IMR-90 (cell line): ENCODE measurements at regions not wholly inside any gene's neighbourhood (a gene's known extent, or its start where the extent isn't known, plus 50 kb on each side); places are given as distances from the start of the nearest gene placed in this dataset.

ENCODE experiments used
- ATAC-seq: fragments of 200-7000 bp; cut with Tn5 transposase; 2 replicates; pipeline ENCODE4 v1.9.1; 2020; ENCODE audit warnings: low read depth, mild to moderate bottlenecking, moderate library complexity
- BruUV-seq: library from RNA; stranded (reverse); fragments of 400-500 nt; replicated peaks from 2 replicates; lab custom pipeline; 2021; lab: Mats Ljungman, UMichigan
- CTCF ChIA-PET: fragments of 300-600 bp; formaldehyde crosslinking; extraction: SDS; loops from one replicate; lab custom pipeline; 2021; ENCODE audit warnings: antibody characterized with exemption; lab: Yijun Ruan, JAX
- POLR2A ChIA-PET: fragments of 300-600 bp; sonication (Branson Sonifier 250); formaldehyde crosslinking; loops from one replicate; lab custom pipeline; 2022; ENCODE audit warnings: antibody characterized with exemption; ENCODE audit not compliant: unreplicated experiment; lab: Charles Lee
- DNase-seq: peaks from one replicate; pipeline ENCODE4 v3.0.0; 2013
- H2AFZ ChIP-seq: replicated peaks from 2 replicates; pipeline ENCODE3; 2013; ENCODE audit warnings: low read length, mild to moderate bottlenecking; ENCODE audit not compliant: poor library complexity
- H2AK5ac ChIP-seq: 2 replicates; pipeline ENCODE4 v1.6.1; 2013; ENCODE audit warnings: low read depth, low read length, inconsistent platforms
- H2AK9ac ChIP-seq: replicated peaks from 2 replicates; pipeline ENCODE3; 2013; ENCODE audit warnings: mild to moderate bottlenecking, low read depth, low read length, moderate library complexity; ENCODE audit not compliant: poor library complexity
- H2BK120ac ChIP-seq: 2 replicates; pipeline ENCODE4 v1.6.1; 2013; ENCODE audit warnings: low read depth, low read length, inconsistent platforms
- H2BK15ac ChIP-seq: 3 replicates; pipeline ENCODE4 v1.6.1; 2013; ENCODE audit warnings: low read depth, low read length, inconsistent platforms
- H2BK20ac ChIP-seq: 2 replicates; pipeline ENCODE4 v1.6.1; 2013; ENCODE audit warnings: low read depth, mild to moderate bottlenecking, inconsistent platforms, low read length, moderate library complexity
- H2BK5ac ChIP-seq: 2 replicates; pipeline ENCODE4 v1.6.1; 2013; ENCODE audit warnings: mild to moderate bottlenecking, low read depth, low read length, inconsistent platforms; ENCODE audit not compliant: poor library complexity, severe bottlenecking
- H3K14ac ChIP-seq: replicated peaks from 2 replicates; pipeline ENCODE4 v1.6.1; 2013; ENCODE audit warnings: low read depth, low read length, inconsistent platforms
- H3K18ac ChIP-seq: 2 replicates; pipeline ENCODE4 v1.6.1; 2013; ENCODE audit warnings: low read depth, low read length, control low read depth
- H3K23ac ChIP-seq: 2 replicates; pipeline ENCODE4 v1.6.1; 2013; ENCODE audit warnings: low read depth, low read length, inconsistent platforms
- H3K27ac ChIP-seq: 2 replicates; pipeline ENCODE4 v1.5.1; 2013; ENCODE audit warnings: mild to moderate bottlenecking, control low read depth, low read length; ENCODE audit not compliant: insufficient read depth
- H3K27me3 ChIP-seq: 2 replicates; pipeline ENCODE4 v1.6.1; 2013; ENCODE audit warnings: low read length; ENCODE audit not compliant: control insufficient read depth, insufficient read depth
- H3K36me3 ChIP-seq: 2 replicates; pipeline ENCODE4 v1.6.1; 2013; ENCODE audit warnings: low read length, mixed read lengths; ENCODE audit not compliant: control insufficient read depth, insufficient read depth
- H3K4ac ChIP-seq: 2 replicates; pipeline ENCODE4 v1.6.1; 2013; ENCODE audit warnings: low read depth, low read length, inconsistent platforms
- H3K4me1 ChIP-seq: 2 replicates; pipeline ENCODE4 v1.6.1; 2013; ENCODE audit warnings: low read length, mixed read lengths; ENCODE audit not compliant: control insufficient read depth, insufficient read depth
- H3K4me2 ChIP-seq: 2 replicates; pipeline ENCODE4 v1.6.1; 2013; ENCODE audit warnings: low read depth, mild to moderate bottlenecking, control low read depth, low read length, moderate library complexity
- H3K4me3 ChIP-seq: 2 replicates; pipeline ENCODE4 v1.5.1; 2013; ENCODE audit warnings: low read depth, mild to moderate bottlenecking, control low read depth, low read length, moderate library complexity; ENCODE audit not compliant: insufficient read depth
- H3K56ac ChIP-seq: 2 replicates; pipeline ENCODE4 v1.6.1; 2013; ENCODE audit warnings: low read length, inconsistent platforms; ENCODE audit not compliant: insufficient read depth; ENCODE audit errors: extremely low read depth
- H3K79me1 ChIP-seq, 2 experiments: 2 replicates each; pipeline ENCODE4 v1.6.1; 2013; ENCODE audit warnings: low read length in 2 of 2, inconsistent platforms in 1 of 2, low read depth in 1 of 2
- H3K9ac ChIP-seq: 2 replicates; pipeline ENCODE4 v1.6.1; 2013; ENCODE audit warnings: low read depth, low read length, control low read depth
- H3K9me1 ChIP-seq: 2 replicates; pipeline ENCODE4 v1.6.1; 2013; ENCODE audit warnings: low read length, inconsistent platforms; ENCODE audit not compliant: insufficient read depth
- H3K9me3 ChIP-seq: 2 replicates; pipeline ENCODE4 v1.6.1; 2013; ENCODE audit warnings: low read length; ENCODE audit not compliant: control insufficient read depth, insufficient read depth
- H4K20me1 ChIP-seq: 2 replicates; pipeline ENCODE4 v1.6.1; 2013; ENCODE audit warnings: low read length, inconsistent platforms; ENCODE audit not compliant: insufficient read depth
- H4K5ac ChIP-seq: 2 replicates; pipeline ENCODE4 v1.6.1; 2013; ENCODE audit warnings: mild to moderate bottlenecking, low read depth, low read length, control low read depth
- H4K8ac ChIP-seq, 2 experiments: 2 replicates each; pipeline ENCODE4 v1.6.1; 2013; ENCODE audit warnings: low read depth in 2 of 2, low read length in 2 of 2, control low read depth in 1 of 2, inconsistent platforms in 1 of 2
- H4K91ac ChIP-seq: 2 replicates; pipeline ENCODE4 v1.6.1; 2013; ENCODE audit warnings: low read depth, low read length, inconsistent platforms; ENCODE audit not compliant: insufficient read depth
- BHLHE40 ChIP-seq: fragments of 150-350 bp; IDR thresholded peaks from 2 replicates; pipeline ENCODE4 v1.6.1; 2016; ENCODE audit warnings: mild to moderate bottlenecking, low read depth, low read length
- CEBPB ChIP-seq: IDR thresholded peaks from 2 replicates; pipeline ENCODE4 v1.6.1; 2012; ENCODE audit warnings: low read depth, low read length, improper control_type of control experiment
- CHD1 ChIP-seq: IDR thresholded peaks from 2 replicates; pipeline ENCODE4 v1.6.1; 2012; ENCODE audit warnings: low read depth, low read length, improper control_type of control experiment
- FOS ChIP-seq: fragments of 150-350 bp; IDR thresholded peaks from 2 replicates; pipeline ENCODE4 v1.6.1; 2016; ENCODE audit warnings: low read depth, low read length
- MAFK ChIP-seq: IDR thresholded peaks from 2 replicates; pipeline ENCODE4 v1.6.1; 2012; ENCODE audit warnings: low read depth, low read length, improper control_type of control experiment
- MAZ ChIP-seq: IDR thresholded peaks from 2 replicates; pipeline ENCODE4 v1.6.1; 2012; ENCODE audit warnings: low read depth, mild to moderate bottlenecking, low read length, improper control_type of control experiment, moderate library complexity, borderline replicate concordance
- MXI1 ChIP-seq: IDR thresholded peaks from 2 replicates; pipeline ENCODE4 v1.6.1; 2012; ENCODE audit warnings: low read depth, mild to moderate bottlenecking, low read length, moderate library complexity, borderline replicate concordance
- NFE2L2 ChIP-seq: fragments of 150-350 bp; IDR thresholded peaks from 2 replicates; pipeline ENCODE4 v1.6.1; 2016; ENCODE audit warnings: low read depth, mild to moderate bottlenecking, low read length
- POLR2A ChIP-seq: IDR thresholded peaks from 2 replicates; pipeline ENCODE4 v1.6.1; 2012; ENCODE audit warnings: mild to moderate bottlenecking, low read depth, low read length
- RAD21 ChIP-seq: IDR thresholded peaks from 2 replicates; pipeline ENCODE4 v1.6.1; 2012; ENCODE audit warnings: low read length, improper control_type of control experiment
- RCOR1 ChIP-seq: IDR thresholded peaks from 2 replicates; pipeline ENCODE4 v1.6.1; 2012; ENCODE audit warnings: mild to moderate bottlenecking, low read length, improper control_type of control experiment; ENCODE audit not compliant: insufficient replicate concordance
- RFX5 ChIP-seq: IDR thresholded peaks from 2 replicates; pipeline ENCODE4 v1.8.0; 2012; ENCODE audit warnings: low read depth, mild to moderate bottlenecking, low read length, moderate library complexity
- SMC3 ChIP-seq: fragments of 150-350 bp; IDR thresholded peaks from 2 replicates; pipeline ENCODE4 v1.6.1; 2016; ENCODE audit warnings: low read depth, mild to moderate bottlenecking, antibody characterized with exemption, low read length, moderate library complexity
- dilution Hi-C: fragments of 300-500 bp; cut with HindIII; formaldehyde crosslinking; loops from one replicate; pipeline ENCODE4 v1.14.3; 2018; ENCODE audit warnings: low sequenced_read_pairs; ENCODE audit not compliant: unreplicated experiment
- in situ Hi-C: fragments of 300-500 bp; cut with MboI; formaldehyde crosslinking; loops from 3 replicates; pipeline ENCODE4 v1.14.3; 2019; ENCODE audit warnings: low sequenced_read_pairs, inconsistent platforms, mixed read lengths
- intact Hi-C: fragments of 100-400 bp; cut with micrococcal nuclease; formaldehyde crosslinking; loops from 2 replicates; pipeline ENCODE4 v1.10.0; 2022
- TF ChIP-seq, protein P1 (sequence below): fragments of 150-350 bp; IDR thresholded peaks from 2 replicates; pipeline ENCODE4 v1.6.1; 2017; ENCODE audit warnings: mild to moderate bottlenecking, antibody characterized with exemption, low read length, low read depth
- TF ChIP-seq, protein P2 (sequence below): conservative IDR thresholded peaks from 2 replicates; pipeline ENCODE4 v1.5.1; 2012; ENCODE audit warnings: mild to moderate bottlenecking, low read depth, low read length, improper control_type of control experiment
- TF ChIP-seq, protein P3 (sequence below): fragments of 150-350 bp; IDR thresholded peaks from 2 replicates; pipeline ENCODE4 v1.6.1; 2016; ENCODE audit warnings: low read depth, mild to moderate bottlenecking, low read length, moderate library complexity, borderline replicate concordance

DNA sequence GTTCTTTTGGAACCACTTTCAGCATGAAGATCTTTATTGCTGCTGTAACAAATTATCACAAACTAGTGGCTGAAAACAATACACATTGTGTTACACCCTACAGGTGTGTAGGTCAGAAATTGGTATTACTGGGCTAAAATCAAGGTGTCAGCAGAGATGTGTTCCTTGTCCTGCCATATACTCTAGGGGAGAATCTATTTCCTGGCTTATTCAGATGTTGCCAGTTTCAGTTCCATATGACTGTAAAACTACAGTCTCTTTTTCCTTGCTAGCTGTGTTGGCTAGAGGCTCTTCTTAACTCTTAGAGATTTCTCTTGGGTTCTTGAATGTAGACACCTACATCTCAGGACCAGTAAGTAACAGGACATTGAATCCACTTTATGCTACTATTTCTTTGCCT, 215.6 kb upstream of the PPFIA2 start:
- Histone ChIP-seq H4K5ac (no peak overlapping the region), H3K18ac (no peak overlapping the region), H3K23ac (no peak overlapping the region), H3K4me1 (no peaks in the 10 kb centered on the region), H3K9me1 (no peaks in the 10 kb centered on the region), H3K4me2 (no peak overlapping the region), H4K91ac (no peak overlapping the region), H2AFZ (no peak overlapping the region), H3K79me1 (no peaks in the 10 kb centered on the region), H2BK20ac (no peak overlapping the region), H2BK15ac (no peak overlapping the region), H3K27ac (no peak overlapping the region), H3K14ac (no peak overlapping the region), H4K20me1 (no peaks in the 10 kb centered on the region), H2AK5ac (no peak overlapping the region), H3K56ac (no peak overlapping the region), H2AK9ac (no peak overlapping the region), H3K9me3 (peaks cover 2% of the 10 kb centered on the region), H3K4ac (no peak overlapping the region), H3K4me3 (no peak overlapping the region), H3K27me3 (no peaks in the 10 kb centered on the region), H3K9ac (no peak overlapping the region), H2BK5ac (no peak overlapping the region), H2BK120ac (no peak overlapping the region), H3K36me3 (no peaks in the 10 kb centered on the region), H4K8ac (no peak overlapping the region)
- no TSS peak for BruUV-seq
- dilution Hi-C loops = no loop called here
- CTCF ChIA-PET = no interaction called here
- DNase-seq = no peak
- intact Hi-C loops = no loop called here
- TF ChIP-seq SMC3 = no peak
- TF ChIP-seq POLR2A = no peak
- no peak for TF ChIP-seq CHD1
- TF ChIP-seq MAFK = no peak
- TF ChIP-seq, protein P1, sequence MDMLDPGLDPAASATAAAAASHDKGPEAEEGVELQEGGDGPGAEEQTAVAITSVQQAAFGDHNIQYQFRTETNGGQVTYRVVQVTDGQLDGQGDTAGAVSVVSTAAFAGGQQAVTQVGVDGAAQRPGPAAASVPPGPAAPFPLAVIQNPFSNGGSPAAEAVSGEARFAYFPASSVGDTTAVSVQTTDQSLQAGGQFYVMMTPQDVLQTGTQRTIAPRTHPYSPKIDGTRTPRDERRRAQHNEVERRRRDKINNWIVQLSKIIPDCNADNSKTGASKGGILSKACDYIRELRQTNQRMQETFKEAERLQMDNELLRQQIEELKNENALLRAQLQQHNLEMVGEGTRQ = no peak
- TF ChIP-seq RAD21 = no peak
- TF ChIP-seq RFX5 = no peak
- TF ChIP-seq, protein P2, sequence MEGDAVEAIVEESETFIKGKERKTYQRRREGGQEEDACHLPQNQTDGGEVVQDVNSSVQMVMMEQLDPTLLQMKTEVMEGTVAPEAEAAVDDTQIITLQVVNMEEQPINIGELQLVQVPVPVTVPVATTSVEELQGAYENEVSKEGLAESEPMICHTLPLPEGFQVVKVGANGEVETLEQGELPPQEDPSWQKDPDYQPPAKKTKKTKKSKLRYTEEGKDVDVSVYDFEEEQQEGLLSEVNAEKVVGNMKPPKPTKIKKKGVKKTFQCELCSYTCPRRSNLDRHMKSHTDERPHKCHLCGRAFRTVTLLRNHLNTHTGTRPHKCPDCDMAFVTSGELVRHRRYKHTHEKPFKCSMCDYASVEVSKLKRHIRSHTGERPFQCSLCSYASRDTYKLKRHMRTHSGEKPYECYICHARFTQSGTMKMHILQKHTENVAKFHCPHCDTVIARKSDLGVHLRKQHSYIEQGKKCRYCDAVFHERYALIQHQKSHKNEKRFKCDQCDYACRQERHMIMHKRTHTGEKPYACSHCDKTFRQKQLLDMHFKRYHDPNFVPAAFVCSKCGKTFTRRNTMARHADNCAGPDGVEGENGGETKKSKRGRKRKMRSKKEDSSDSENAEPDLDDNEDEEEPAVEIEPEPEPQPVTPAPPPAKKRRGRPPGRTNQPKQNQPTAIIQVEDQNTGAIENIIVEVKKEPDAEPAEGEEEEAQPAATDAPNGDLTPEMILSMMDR = no peak
- TF ChIP-seq FOS = no peak
- no peak for TF ChIP-seq NFE2L2
- TF ChIP-seq MAZ = no peak
- TF ChIP-seq, protein P3, sequence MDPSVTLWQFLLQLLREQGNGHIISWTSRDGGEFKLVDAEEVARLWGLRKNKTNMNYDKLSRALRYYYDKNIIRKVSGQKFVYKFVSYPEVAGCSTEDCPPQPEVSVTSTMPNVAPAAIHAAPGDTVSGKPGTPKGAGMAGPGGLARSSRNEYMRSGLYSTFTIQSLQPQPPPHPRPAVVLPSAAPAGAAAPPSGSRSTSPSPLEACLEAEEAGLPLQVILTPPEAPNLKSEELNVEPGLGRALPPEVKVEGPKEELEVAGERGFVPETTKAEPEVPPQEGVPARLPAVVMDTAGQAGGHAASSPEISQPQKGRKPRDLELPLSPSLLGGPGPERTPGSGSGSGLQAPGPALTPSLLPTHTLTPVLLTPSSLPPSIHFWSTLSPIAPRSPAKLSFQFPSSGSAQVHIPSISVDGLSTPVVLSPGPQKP = no peak
- TF ChIP-seq CEBPB = no peak
- no peak for TF ChIP-seq BHLHE40
- no peak for TF ChIP-seq MXI1
- no peak for TF ChIP-seq RCOR1
- POLR2A ChIA-PET = no interaction called here
- in situ Hi-C loops = no loop called here
- no peak for ATAC-seq
